ENCODE measurements at regions not wholly inside any gene's neighbourhood (a gene's known extent, or its start where the extent isn't known, plus 50 kb on each side); places are given as distances from the start of the nearest gene placed in this dataset.

- Histone ChIP-seq H3K79me1 (ENCODE audit: low read depth in 1 of 2, low read length in 2 of 2) (no peaks in the 10 kb centered on the region), H2BK120ac (ENCODE audit: low read depth, low read length) (no peak overlapping the region), H4K20me1 (ENCODE audit: insufficient read depth, low read length) (no peaks in the 10 kb centered on the region), H4K8ac (ENCODE audit: low read depth in 2 of 2, low read length in 2 of 2) (no peak overlapping the region), H3K9me1 (ENCODE audit: insufficient read depth, low read length) (no peaks in the 10 kb centered on the region), H2AK9ac (replicated peaks; ENCODE audit: low read depth, low read length, poor library complexity) (no peak overlapping the region), H2BK5ac (ENCODE audit: low read depth, low read length, poor library complexity, severe bottlenecking) (no peak overlapping the region), H3K18ac (ENCODE audit: low read depth, low read length) (no peak overlapping the region), H3K56ac (ENCODE audit: extremely low read depth, insufficient read depth, low read length) (no peak overlapping the region), H2BK20ac (ENCODE audit: low read depth, low read length) (no peak overlapping the region), H4K5ac (ENCODE audit: low read depth, low read length) (no peak overlapping the region), H3K9me3 (ENCODE audit: control insufficient read depth, insufficient read depth, low read length) (peaks cover 11% of the 10 kb centered on the region), H3K4me3 (ENCODE audit: insufficient read depth, low read depth, low read length) (no peak overlapping the region), H2BK15ac (ENCODE audit: low read depth, low read length) (no peak overlapping the region), H3K23ac (ENCODE audit: low read depth, low read length) (no peak overlapping the region), H3K4me2 (ENCODE audit: low read depth, low read length) (no peak overlapping the region), H3K27me3 (ENCODE audit: control insufficient read depth, insufficient read depth, low read length) (no peaks in the 10 kb centered on the region), H3K27ac (ENCODE audit: insufficient read depth, low read length) (no peak overlapping the region), H3K4me1 (ENCODE audit: control insufficient read depth, insufficient read depth, low read length) (no peaks in the 10 kb centered on the region), H3K4ac (ENCODE audit: low read depth, low read length) (no peak overlapping the region), H4K91ac (ENCODE audit: insufficient read depth, low read depth, low read length) (no peak overlapping the region), H3K9ac (ENCODE audit: low read depth, low read length) (no peak overlapping the region), H2AK5ac (ENCODE audit: low read depth, low read length) (no peak overlapping the region), H2AFZ (replicated peaks; ENCODE audit: low read length, poor library complexity) (no peak overlapping the region), H3K36me3 (ENCODE audit: control insufficient read depth, insufficient read depth, low read length) (no peaks in the 10 kb centered on the region), H3K14ac (replicated peaks; ENCODE audit: low read depth, low read length) (no peak overlapping the region)
- no peak for DNase-seq
- no peak for TF ChIP-seq SMC3 (IDR thresholded peaks at IDR 0.05; ENCODE audit: low read depth, low read length)
- TF ChIP-seq, protein P1, sequence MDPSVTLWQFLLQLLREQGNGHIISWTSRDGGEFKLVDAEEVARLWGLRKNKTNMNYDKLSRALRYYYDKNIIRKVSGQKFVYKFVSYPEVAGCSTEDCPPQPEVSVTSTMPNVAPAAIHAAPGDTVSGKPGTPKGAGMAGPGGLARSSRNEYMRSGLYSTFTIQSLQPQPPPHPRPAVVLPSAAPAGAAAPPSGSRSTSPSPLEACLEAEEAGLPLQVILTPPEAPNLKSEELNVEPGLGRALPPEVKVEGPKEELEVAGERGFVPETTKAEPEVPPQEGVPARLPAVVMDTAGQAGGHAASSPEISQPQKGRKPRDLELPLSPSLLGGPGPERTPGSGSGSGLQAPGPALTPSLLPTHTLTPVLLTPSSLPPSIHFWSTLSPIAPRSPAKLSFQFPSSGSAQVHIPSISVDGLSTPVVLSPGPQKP (IDR thresholded peaks at IDR 0.05; ENCODE audit: borderline replicate concordance, low read depth, low read length): no peak
- TF ChIP-seq, protein P2, sequence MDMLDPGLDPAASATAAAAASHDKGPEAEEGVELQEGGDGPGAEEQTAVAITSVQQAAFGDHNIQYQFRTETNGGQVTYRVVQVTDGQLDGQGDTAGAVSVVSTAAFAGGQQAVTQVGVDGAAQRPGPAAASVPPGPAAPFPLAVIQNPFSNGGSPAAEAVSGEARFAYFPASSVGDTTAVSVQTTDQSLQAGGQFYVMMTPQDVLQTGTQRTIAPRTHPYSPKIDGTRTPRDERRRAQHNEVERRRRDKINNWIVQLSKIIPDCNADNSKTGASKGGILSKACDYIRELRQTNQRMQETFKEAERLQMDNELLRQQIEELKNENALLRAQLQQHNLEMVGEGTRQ (IDR thresholded peaks at IDR 0.05; ENCODE audit: low read depth, low read length): no peak
- no peak for TF ChIP-seq CEBPB (IDR thresholded peaks at IDR 0.05; ENCODE audit: low read depth, low read length)
- no peak for TF ChIP-seq CHD1 (IDR thresholded peaks at IDR 0.05; ENCODE audit: low read depth, low read length)
- no peak for TF ChIP-seq RAD21 (IDR thresholded peaks at IDR 0.05; ENCODE audit: low read length)
- TF ChIP-seq NFE2L2 (IDR thresholded peaks at IDR 0.05; ENCODE audit: low read depth, low read length): no peak
- TF ChIP-seq RCOR1 (IDR thresholded peaks at IDR 0.05; ENCODE audit: insufficient replicate concordance, low read length): no peak
- no peak for TF ChIP-seq RFX5 (IDR thresholded peaks at IDR 0.05; ENCODE audit: low read depth, low read length)
- no TSS peak for BruUV-seq (replicated peaks)
- in situ Hi-C loops (cut with MboI; ENCODE audit: low sequenced_read_pairs): no loop called here
- intact Hi-C loops (cut with micrococcal nuclease): no loop called here
- dilution Hi-C loops (cut with HindIII; ENCODE audit: low sequenced_read_pairs, unreplicated experiment): no loop called here
- CTCF ChIA-PET: no interaction called here
- POLR2A ChIA-PET (ENCODE audit: unreplicated experiment): no interaction called here
- ATAC-seq (ENCODE audit: low read depth): no peak
- 60% methylated on average over 2 of the region's 12 CpGs; no CpG with 5 or more reads in 1 of the 2 experiments for WGBS, 2 experiments (ENCODE audit: extremely low coverage in 2 of 2, insufficient read length in 1 of 2)
Observed at GRCh38 chr5:162882629-162883028, 554.8 kb upstream of the CCNG1 start.

All from IMR-90 (cell line).